Left colon (tissue), 2 donors: ENCODE measurements at regions not wholly inside any gene's neighbourhood (a gene's known extent, or its start where the extent isn't known, plus 50 kb on each side); places are given as distances from the start of the nearest gene placed in this dataset.

Source experiments
- ATAC-seq: fragments of 200-7000 bp; cut with Tn5 transposase; one replicate; pipeline ENCODE4 v1.9.1; 2020; ENCODE audit warnings: mild to moderate bottlenecking, moderate library complexity
- DNase-seq, 2 donors: peaks; one replicate each; pipeline ENCODE4 v3.0.0-alpha.2; 2020
- intact Hi-C, 2 donors: fragments of 100-400 bp; cut with DNase I in 1 of 2; cut with micrococcal nuclease in 1 of 2; formaldehyde crosslinking; loops; one replicate each; pipeline versions ENCODE4 v1.11.2 to v1.14.0; 2022; cut with DNase I, micrococcal nuclease
- donor health status: DM: no; HTN: no; CAD: no.
- donor health status: DM: yes; HTN: yes; CAD: no.

DNA sequence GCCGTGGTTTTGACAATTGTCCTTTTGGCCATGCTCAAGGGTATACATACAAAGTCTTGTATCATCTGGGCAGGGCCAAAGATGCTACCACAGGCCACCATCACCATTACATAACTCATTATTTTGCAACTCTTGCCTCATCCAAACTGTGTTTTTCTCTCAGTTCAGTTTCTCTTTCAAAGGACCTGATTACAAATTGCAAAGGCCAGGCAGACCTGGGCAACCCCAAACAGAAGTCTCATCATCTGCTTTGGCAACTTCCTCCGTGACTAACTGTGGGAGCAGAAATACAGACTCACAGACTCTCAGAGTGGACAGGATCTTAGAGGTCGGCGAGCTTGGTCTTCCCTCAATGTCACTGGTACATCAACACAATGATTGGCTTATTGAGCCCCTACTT is 117.8 kb upstream of the NEDD9 start:
- intact Hi-C loops, result no loop called here
- ATAC-seq (peak; percentile 29), DNase-seq (no peak)

DNA sequence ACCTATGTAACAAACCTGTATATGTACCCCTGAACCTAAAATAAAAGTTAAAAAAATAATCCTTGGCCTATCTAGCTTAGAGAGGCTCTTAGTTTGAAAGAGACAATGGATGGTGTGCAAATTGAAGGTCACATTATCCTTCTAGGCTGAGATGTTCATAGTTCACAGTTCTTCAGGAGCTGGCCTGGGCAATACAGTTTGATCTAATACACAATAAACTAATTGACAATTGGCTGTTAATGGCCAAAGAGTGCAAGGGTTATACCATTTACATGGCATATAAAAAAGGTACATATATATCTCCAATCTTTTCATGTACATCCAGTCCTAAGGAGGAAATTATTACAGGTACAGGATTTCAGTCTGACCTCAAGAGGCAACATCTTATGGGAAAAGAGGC is 117.4 kb upstream of the NEDD9 start:
- peak; percentile 65 for ATAC-seq
- intact Hi-C loops, result no loop called here
- no peak for DNase-seq

DNA sequence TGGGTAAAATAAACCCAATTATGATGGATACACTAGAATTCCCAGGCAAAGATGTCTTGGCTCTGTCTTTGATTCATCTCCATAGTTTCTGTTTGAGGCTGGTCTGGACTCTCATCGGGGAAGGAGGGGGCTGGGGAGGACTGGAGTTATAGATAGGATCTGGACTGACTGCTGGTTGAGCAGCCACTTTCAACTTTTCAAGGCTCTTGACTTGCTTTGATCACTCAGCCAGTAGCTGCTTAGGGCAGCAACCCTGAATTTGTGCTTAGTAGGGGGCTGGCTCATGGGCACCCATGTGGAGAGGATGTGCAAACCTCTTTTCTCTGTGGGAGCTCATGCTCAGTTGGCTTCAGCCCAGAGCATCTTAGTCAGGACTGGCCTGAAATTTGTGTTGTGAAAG is 114.0 kb upstream of the NEDD9 start:
- intact Hi-C loops, result no loop called here
- DNase-seq (no peak), ATAC-seq (no peak)

DNA sequence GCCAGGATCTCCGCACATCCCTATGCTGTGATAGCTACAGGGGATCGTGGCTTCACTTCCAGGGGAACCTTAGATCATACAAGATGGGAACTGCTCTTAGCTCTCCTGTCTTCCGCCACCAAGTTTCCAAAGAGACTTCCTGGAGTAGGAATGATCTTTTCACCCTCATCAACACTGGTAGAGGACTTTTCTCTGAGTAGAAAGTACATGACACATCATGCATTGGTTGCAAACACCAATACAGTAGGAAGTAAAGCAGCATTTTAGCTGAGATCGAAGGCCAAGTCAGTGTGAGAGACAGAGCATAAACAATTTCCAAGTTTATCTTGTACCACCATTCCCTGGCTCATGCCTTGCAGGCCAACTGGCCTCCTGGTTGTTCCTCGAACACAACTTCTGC is 113.1 kb upstream of the NEDD9 start:
- ATAC-seq (peak; percentile 41), DNase-seq (no peak)
- intact Hi-C loops, result no loop called here

DNA sequence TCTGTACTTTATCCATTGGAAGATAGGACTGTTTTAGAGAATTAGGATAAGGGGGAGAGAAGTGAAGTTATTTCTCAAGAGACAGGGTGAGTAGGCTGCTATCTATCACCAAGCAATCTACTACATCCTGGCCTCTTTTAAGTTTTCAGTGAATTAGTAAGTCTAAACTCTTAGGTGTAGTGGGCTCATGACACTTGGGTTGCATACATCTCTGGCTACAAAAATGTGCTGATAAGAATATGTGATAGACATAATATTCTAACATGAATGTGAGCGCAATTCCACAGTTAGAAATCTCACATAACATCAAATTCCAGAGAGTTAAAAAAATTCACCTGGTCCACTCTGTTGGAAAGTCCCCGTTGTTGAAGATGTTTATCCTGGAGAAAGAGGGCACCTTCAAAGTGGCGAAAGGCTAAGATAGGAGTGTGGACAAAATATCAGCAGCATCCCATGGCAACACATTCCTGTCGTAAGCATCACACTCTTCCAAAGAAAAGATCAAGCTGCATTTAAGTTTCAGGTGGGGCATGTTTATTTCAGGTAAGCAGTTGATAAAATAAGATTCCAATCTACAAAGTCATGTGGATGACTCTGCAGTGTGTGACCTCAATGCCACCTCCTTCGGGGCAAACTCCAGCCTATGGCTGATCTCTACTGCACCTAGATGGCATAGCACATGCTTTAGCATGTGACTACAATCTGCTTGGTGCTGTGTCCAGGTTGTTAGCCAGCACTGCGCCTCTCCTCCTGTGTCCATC is 111.7 kb upstream of the NEDD9 start:
- ATAC-seq (peak; percentile 96), DNase-seq (peak in 1 of 2 donors; percentile 75)
- intact Hi-C loops, result no loop called here

DNA sequence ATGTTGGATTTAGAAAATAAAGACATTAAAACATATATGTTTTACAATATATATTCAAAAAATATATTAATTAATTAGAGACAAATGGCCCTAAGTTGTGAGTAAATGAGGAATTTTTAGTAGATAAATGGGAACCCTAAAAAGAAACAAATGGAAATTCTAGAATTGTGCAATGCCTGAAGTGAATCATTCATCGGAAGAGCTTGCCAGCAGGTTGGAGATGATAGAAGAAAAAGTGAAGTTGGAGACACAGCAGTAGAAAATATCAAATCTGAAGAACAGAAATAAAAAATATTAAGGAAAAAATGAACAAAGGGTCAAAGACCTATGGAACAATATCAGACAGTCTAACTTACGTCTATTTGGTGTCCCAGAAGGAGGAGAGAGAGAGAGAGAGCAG is 109.4 kb upstream of the NEDD9 start:
- intact Hi-C loops, result no loop called here
- DNase-seq, result no peak
- no peak for ATAC-seq

DNA sequence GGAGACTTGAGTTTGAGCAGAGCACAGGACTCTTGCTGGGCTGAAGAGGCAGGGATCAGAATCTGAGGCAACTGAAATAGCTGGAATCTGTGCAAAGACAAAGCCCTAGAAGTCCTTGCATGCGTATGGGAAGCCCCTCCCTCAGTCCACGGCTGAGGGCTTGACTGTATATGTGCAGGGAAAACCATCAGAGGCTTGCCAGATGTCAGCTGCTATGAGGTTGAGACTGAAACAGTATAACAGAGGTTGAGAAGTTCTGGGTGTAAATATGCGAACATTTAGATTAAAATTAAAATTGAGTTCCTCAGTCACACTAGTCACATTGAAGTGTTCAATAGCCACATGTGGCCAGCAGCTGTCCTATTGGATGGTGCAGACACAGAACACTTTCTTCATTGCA is 108.8 kb upstream of the NEDD9 start:
- ATAC-seq (no peak), DNase-seq (no peak)
- intact Hi-C loops, result no loop called here

DNA sequence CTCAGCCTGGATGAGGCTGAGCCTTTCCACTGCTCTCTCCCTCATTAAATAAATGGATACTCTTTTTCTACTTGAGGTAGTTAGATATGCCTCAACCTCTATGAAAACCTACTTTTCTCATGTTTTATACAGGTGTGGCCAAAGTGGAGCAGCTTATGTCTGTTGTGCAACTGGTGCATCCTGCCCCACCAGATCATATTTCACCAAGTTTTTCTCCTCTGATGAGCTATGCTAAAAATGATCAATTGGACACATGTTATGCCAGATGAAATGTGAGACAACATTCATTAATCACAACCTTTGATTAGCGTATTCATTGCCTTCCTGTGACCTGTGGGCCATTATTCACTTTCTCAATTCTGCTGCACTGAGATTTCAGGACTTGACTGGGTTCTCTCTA is 106.9 kb upstream of the NEDD9 start:
- ATAC-seq (no peak), DNase-seq (no peak)
- intact Hi-C loops, result no loop called here

DNA sequence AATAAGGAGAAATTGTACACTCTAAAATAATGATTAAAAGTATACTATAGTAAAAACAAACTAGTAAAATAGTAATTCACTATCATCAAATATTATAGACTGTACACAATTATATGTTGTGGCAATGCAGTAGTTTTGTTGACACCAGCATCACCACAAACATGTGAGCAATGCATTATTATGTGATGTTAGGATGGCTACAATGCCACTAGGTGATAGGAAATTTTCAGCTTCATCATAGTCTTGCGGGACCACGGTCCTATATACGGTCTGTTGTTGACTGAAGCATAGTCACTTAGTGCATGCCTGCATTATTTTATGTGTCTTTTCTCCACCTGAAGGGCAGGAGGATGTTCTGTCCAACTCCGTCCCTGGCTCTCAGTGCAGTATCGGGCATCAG is 104.8 kb upstream of the NEDD9 start:
- intact Hi-C loops, result no loop called here
- no peak for ATAC-seq

DNA sequence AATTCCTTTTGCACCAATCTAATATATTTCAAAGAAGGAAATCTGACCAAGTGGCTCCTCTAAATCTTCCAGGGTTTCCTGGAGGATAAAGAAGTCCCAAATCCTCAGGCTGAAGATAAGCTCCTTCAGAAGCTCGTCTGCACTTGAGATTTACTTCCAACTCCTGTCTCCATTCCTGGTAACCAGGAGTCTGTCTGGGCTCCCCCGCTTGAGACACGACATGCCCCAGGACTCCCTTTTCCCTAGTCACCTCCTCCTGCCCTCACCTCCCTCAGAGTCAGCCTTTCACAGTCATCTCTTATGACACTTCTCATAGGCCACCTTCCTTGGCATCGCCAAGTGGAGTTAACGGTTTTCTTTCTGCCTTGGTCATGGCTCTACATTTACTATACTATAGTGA is 103.4 kb upstream of the NEDD9 start:
- DNase-seq (no peak), ATAC-seq (no peak)
- intact Hi-C loops, result no loop called here

More for the DNA sequence above, 104.8 kb upstream of the NEDD9 start:
- no peak for DNase-seq

DNA sequence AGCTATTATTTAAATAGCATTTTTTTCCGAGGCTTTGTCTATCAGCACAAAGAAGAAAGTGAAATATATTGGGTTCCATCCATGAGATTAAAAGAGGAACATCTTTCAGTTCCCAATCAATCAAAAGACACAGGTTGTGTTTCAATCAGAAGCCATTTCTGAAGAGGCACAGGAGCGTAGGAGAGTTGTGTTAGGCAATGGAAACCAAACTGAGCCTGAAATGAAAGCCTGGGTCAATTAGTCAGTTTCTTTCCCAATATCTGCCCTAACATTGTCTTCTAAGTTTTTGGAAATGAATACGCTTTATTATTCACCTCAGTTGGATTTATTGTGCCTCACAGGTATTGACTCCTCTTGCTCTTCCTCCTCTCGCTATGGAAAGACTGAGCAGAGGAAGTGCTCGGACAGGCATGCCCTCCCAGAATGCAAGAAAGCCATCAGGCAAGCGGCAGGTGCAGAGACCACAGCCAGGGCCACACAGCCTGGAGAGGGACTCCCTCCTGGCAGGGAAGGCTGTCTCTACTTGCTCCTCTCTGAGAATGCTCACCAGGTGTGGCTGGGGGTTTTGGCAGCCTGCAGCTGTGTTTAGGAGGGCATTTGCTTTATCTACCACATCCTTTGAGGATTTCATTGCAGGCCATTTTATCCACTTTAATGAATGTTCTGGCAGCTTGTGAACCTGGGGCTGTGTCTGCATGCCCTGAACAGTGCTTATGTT is 100.8 kb upstream of the NEDD9 start:
- no peak for DNase-seq
- intact Hi-C loops, result no loop called here
- ATAC-seq, result no peak

DNA sequence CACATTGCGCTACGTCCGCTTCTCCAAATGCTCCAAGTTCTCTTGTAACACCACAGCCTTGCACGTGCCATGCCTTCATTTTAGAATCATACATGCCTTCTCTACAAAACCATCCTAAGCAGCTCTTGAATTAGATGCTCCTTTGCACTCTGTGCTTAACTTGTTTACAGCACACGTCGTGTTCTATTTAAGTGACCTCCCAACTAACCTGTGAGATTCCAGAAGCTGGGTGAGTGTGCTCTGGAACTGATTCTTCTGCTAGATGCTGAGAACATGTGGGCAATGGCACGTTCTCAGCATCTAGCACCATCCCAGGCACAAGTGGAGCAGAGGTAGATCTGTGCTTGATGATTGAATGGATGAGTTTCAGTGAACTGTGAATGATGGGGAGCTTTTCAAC is 100.0 kb upstream of the NEDD9 start:
- ATAC-seq, result no peak
- no peak for DNase-seq
- intact Hi-C loops, result no loop called here

DNA sequence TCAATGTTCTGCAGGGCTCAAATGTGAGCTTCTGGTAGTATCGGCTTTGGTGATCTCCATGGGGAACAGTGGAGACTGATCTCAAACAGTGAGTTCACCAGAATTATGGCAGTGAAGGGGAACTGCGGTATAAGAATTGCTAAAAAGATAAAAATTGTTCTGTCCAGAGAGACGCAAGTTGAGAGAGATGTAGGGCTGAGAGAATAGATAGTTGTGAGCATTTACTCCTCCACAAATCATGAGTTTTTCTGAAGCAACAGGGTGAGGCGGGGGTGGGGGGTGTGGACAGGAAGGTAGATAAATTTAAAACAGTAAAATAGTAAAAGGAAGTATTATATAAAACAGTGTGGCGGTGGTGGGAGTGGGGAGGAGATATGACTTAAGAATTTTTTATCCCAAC is 98.6 kb upstream of the NEDD9 start:
- intact Hi-C loops, result no loop called here
- ATAC-seq (no peak), DNase-seq (no peak)

DNA sequence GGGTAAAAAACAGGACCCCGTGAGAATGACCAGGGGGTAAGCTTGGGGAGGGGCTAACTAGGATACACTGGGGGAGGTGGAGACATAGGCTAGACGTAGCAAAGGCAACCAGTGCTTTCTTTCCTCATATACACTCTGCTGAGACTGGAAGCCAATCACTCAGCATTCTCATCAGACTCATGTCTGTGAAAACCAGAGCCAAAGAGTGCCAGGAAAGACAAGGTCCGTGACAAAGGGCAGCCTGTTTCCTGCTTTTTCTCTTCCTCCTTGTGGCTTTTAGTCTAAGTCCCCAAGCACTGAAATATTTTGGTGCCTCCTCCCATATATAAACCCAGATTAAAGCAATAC is 97.9 kb upstream of the NEDD9 start:
- peak in 1 of 2 donors; percentile 66 for DNase-seq
- peak; percentile 86 for ATAC-seq
- intact Hi-C loops, result no loop called here

DNA sequence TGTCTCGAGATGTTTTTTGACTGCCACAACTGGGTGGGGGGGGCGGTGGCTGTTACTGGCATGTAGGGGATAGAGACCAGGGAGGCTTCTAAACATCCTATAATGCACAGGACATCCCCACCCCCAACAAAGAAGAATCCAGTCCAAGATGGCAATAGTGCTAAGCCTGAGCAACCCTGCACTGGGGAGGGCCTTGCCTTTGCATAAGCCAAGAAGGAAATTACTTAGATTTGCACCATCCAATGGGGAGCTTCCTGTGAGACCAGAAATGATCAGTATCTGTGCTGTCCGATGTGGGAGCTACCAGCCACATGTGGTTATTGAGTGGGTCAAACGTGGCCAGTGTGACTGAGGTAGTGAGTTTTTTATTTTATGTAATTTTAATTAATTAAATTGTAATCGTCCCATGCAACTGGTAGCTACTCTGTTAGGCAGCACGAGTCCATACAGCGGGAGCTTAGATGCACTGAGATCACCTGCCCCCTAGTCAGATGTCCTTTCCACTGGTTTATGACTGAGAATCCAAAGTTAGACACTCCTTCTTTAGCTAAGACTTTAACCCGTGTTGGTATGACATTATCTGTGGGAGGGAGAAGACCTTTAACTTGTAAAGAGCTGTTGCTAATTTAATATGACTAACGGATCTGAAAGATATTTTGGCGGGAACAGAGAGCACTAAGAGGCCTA is 97.4 kb upstream of the NEDD9 start:
- intact Hi-C loops, result no loop called here
- ATAC-seq, result peak; percentile 84
- DNase-seq, result no peak

DNA sequence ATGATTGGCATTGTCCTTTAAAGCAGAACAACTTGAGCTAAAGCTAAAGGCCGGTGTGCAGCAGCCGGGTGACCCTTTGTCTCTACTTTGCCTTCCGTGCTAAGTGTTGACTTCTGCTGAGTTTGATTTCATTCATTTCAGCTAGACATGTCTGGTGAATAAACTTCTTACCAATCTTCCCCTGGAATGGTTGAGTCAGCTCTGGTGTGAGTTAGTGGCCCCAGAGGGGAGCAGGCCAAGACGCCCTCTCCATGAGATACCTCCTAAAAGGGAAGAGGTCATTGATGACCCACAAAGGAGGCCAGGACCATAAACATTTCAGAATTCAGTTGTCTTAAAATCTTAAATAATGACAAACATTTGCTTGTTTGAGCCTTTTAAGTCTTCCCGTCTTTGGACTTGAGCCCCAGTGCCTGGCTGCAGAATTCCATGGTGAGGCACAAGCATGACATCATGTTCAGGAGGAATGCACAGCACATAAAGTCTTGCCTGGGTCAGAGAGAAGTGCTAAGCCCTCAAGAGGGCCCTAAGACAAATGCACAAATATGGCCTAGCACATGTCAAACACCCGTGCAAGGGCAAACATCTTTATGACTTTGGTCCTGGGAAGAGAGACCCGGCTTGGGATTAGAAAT is 96.3 kb upstream of the NEDD9 start:
- no peak for ATAC-seq
- intact Hi-C loops, result no loop called here

DNA sequence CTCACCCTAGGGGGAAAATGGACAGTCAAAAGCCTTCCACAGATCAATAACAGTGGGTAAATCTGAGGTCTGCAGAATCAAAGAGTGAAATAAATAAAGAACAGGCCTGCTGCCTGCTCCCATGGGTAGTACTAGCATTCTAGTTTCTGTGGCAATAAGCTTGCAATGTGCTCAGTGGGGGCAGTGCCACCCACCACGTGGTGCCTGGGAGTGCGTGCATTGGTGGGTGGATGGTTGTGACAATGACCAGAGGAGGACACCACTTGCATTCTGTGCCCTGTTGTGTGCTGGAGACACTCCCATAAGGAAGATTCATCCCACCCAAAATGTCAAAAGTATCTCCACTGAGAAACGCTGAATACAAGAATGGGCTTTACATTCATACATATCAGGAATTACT is 95.5 kb upstream of the NEDD9 start:
- ATAC-seq (no peak), DNase-seq (no peak)
- intact Hi-C loops, result no loop called here

More for the DNA sequence above, 96.3 kb upstream of the NEDD9 start:
- DNase-seq, result no peak

DNA sequence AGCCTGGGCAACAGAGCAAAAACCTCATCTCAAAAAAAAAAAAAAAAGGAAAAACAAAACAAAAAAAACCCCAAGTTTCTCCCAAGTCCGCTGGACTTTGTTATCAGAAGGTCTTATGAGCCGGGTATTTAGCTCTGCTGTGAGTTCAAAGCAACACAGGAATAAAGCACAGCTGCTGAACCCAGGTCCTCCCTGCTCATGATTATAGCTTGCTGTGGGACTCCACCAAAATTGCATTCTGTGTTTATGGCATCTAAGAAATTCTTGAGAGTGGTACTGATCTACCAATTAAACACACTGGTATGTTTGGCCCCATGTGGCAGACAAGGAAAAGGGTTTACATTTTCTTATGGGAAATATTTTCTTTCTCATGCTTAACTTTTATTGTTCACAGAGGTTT is 93.6 kb upstream of the NEDD9 start:
- DNase-seq (no peak), ATAC-seq (no peak)
- intact Hi-C loops, result no loop called here

DNA sequence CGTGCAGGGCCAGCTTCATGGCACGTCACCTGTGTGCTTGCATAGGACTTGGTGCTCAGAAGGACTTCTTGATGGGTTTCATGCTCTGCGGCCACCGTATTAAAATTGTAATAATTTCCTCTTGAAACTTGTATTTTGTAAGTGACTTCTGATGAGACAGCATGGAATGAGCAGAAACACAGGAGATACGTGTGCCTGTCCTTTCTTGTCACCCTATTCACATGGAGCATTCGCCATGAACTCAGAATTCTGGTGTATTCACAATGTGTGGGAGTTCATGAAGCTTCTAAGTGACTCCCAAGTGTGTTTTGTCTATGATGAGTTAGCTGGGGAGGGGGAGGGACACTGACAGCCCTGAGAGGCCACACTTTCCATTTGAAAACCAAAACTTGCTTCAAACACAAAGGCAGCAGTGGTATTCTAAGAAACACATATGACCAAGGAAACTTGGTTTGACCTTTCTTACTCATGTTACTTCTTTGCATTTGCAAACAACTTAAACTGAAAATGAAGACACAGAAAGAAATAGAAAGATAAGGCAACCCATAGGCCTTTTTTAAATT is 92.1 kb upstream of the NEDD9 start:
- ATAC-seq, result no peak
- no peak for DNase-seq

More for the DNA sequence above, 92.1 kb upstream of the NEDD9 start:
- intact Hi-C loops, result no loop called here
